B cell (primary cell): ENCODE measurements at regions not wholly inside any gene's neighbourhood (a gene's known extent, or its start where the extent isn't known, plus 50 kb on each side); places are given as distances from the start of the nearest gene placed in this dataset.

Experiments
- ATAC-seq: fragments of 200-7000 bp; cut with Tn5 transposase; one replicate; pipeline ENCODE4 v1.10.0; 2021; ENCODE audit warnings: low read depth, mild to moderate bottlenecking, moderate number of reproducible peaks, moderate library complexity
- CTCF ChIA-PET: fragments of 350-600 bp; sonication (Branson Sonifier 250); formaldehyde crosslinking; loops from one replicate; lab custom pipeline; 2021; ENCODE audit warnings: antibody characterized with exemption, inconsistent platforms; lab: Charles Lee
- POLR2A ChIA-PET: fragments of 350-600 bp; sonication (Branson Sonifier 250); formaldehyde crosslinking; loops from one replicate; lab custom pipeline; 2021; ENCODE audit warnings: antibody characterized with exemption; lab: Charles Lee
- DNase-seq: peaks from one replicate; pipeline ENCODE4 v3.0.0; 2013
- H2AFZ ChIP-seq: 2 replicates; pipeline ENCODE4 v1.6.1; 2012; ENCODE audit warnings: mild to moderate bottlenecking, low read depth, low read length; ENCODE audit not compliant: insufficient read depth, poor library complexity, severe bottlenecking
- H3K27ac ChIP-seq, 2 donors: 1 replicate in 1 of 2; 2 replicates in 1 of 2; pipeline ENCODE4 v1.5.1; 2012 to 2013; ENCODE audit warnings: low read length in 2 of 2, mild to moderate bottlenecking in 2 of 2, moderate library complexity in 1 of 2
- H3K27me3 ChIP-seq, 4 experiments: fragments of 200-600 bp in 1 of 4; sonication (generic) in 1 of 4; replicated peaks in 1 of 4; 1 replicate in 2 of 4; 2 replicates in 2 of 4; pipeline versions ENCODE4 v1.6.1 to v1.7.0; 2013 to 2016; ENCODE audit warnings: low read length in 3 of 4, mild to moderate bottlenecking in 2 of 4, mixed read lengths in 1 of 4, moderate library complexity in 1 of 4; ENCODE audit not compliant: insufficient read depth in 4 of 4, control insufficient read depth in 3 of 4; ENCODE audit errors: control extremely low read depth in 1 of 4
- H3K36me3 ChIP-seq, 2 experiments: replicated peaks in 1 of 2; 1 replicate in 1 of 2; 2 replicates in 1 of 2; pipeline versions ENCODE4 v1.6.1 to v1.7.1; 2013; ENCODE audit warnings: low read length in 1 of 2; ENCODE audit not compliant: insufficient read depth in 2 of 2, control insufficient read depth in 1 of 2; ENCODE audit errors: control extremely low read depth in 1 of 2, extremely low read depth in 1 of 2
- H3K4me1 ChIP-seq, 2 donors: fragments of 200-600 bp in 1 of 2; sonication (generic) in 1 of 2; 1 replicate in 1 of 2; 2 replicates in 1 of 2; pipeline versions ENCODE4 v1.5.1 to v1.6.1; 2013 to 2017; ENCODE audit warnings: low read length in 2 of 2; ENCODE audit not compliant: control insufficient read depth in 2 of 2, insufficient read depth in 2 of 2
- H3K4me2 ChIP-seq: replicated peaks from 2 replicates; pipeline ENCODE3; 2012; ENCODE audit warnings: mild to moderate bottlenecking, low read depth, low read length; ENCODE audit not compliant: poor library complexity, severe bottlenecking
- H3K4me3 ChIP-seq, 5 experiments: fragments of 200-600 bp in 1 of 5; sonication (generic) in 1 of 5; 1 replicate in 3 of 5; 2 replicates in 2 of 5; pipeline versions ENCODE4 v1.5.1 to v1.7.0; 2011 to 2016; ENCODE audit warnings: low read length in 4 of 5, mild to moderate bottlenecking in 4 of 5, low read depth in 2 of 5, control low read depth in 1 of 5, moderate library complexity in 1 of 5; ENCODE audit not compliant: insufficient read depth in 1 of 5; ENCODE audit errors: control extremely low read depth in 1 of 5, extremely low read depth in 1 of 5
- H3K79me2 ChIP-seq: fragments of 200-600 bp; sonication (generic); one replicate; pipeline ENCODE4 v1.6.0; 2016; ENCODE audit warnings: low read length; ENCODE audit not compliant: control insufficient read depth, insufficient read depth
- H3K9ac ChIP-seq: fragments of 200-600 bp; sonication (generic); 2 replicates; pipeline ENCODE4 v1.6.1; 2017; ENCODE audit warnings: mild to moderate bottlenecking, low read length, moderate library complexity
- H3K9me3 ChIP-seq, 3 donors: one replicate each; pipeline versions ENCODE4 v1.6.1 to v1.7.1; 2013; ENCODE audit warnings: low read length in 2 of 3; ENCODE audit not compliant: control insufficient read depth in 2 of 3, insufficient read depth in 1 of 3; ENCODE audit errors: control extremely low read depth in 1 of 3
- H4K20me1 ChIP-seq: 2 replicates; pipeline ENCODE4 v1.6.0; 2012; ENCODE audit warnings: mild to moderate bottlenecking, low read length; ENCODE audit not compliant: insufficient read depth, control insufficient read depth, poor library complexity, severe bottlenecking
- H3K27ac Mint-ChIP-seq: one replicate; pipeline ENCODE4 v1.8.0; 2021; ENCODE audit warnings: mixed read lengths
- H3K27me3 Mint-ChIP-seq: one replicate; pipeline ENCODE4 v1.8.0; 2021; ENCODE audit warnings: mixed read lengths
- H3K4me1 Mint-ChIP-seq: one replicate; pipeline ENCODE4 v1.8.0; 2021; ENCODE audit warnings: mixed read lengths
- H3K4me3 Mint-ChIP-seq: one replicate; pipeline ENCODE4 v1.8.0; 2021; ENCODE audit warnings: mixed read lengths
- H3K9me3 Mint-ChIP-seq: one replicate; pipeline ENCODE4 v1.8.0; 2022; ENCODE audit warnings: mixed read lengths; ENCODE audit not compliant: insufficient read depth
- CTCF ChIP-seq: fragments of 200-600 bp; IDR thresholded peaks from one replicate; pipeline ENCODE4 v1.8.0; 2022; ENCODE audit warnings: antibody characterized with exemption, mild to moderate bottlenecking
- EZH2 ChIP-seq: IDR thresholded peaks from 2 replicates; pipeline ENCODE4 v1.6.1; 2012; ENCODE audit warnings: borderline replicate concordance, low read depth, mild to moderate bottlenecking, moderate library complexity, low read length; ENCODE audit not compliant: insufficient read depth, poor library complexity, severe bottlenecking
- WGBS: methylation state at CpG from one replicate; pipeline ENCODE4 v1.1.5; 2013; ENCODE audit warnings: missing lambda C conversion rate; ENCODE audit not compliant: insufficient coverage; 5-methylcytosine and 5-hydroxymethylcytosine counted together
- intact Hi-C: fragments of 100-400 bp; cut with micrococcal nuclease; formaldehyde crosslinking; loops from one replicate; pipeline ENCODE4 v1.10.0; 2022

GRCh38 chr2:228777855-228778355, 493.2 kb downstream of the PID1 start:
- TF ChIP-seq CTCF: no peak
- no peak for TF ChIP-seq EZH2
- no peaks in the 10 kb centered on the region for H3K4me1 ChIP-seq
- peaks cover 0 to 3% (median 0%) of the 10 kb centered on the region in 3 donors for H3K9me3 ChIP-seq
- no peaks in the 10 kb centered on the region for H4K20me1 ChIP-seq
- no peak overlapping the region for H3K4me3 Mint-ChIP-seq
- no peak overlapping the region for H3K27ac ChIP-seq
- 77% methylated on average over 4 of the region's 5 CpGs for WGBS
- no peaks in the 10 kb centered on the region for H3K36me3 ChIP-seq
- H3K27ac Mint-ChIP-seq: no peak overlapping the region
- DNase-seq (no peak), ATAC-seq (no peak)
- H2AFZ ChIP-seq: no peak overlapping the region
- no peak overlapping the region for H3K9ac ChIP-seq
- no peaks in the 10 kb centered on the region for H3K27me3 ChIP-seq
- H3K9me3 Mint-ChIP-seq: peaks cover 3% of the 10 kb centered on the region
- ChIA-PET POLR2A (no interaction called here), CTCF (no interaction called here)
- no peak overlapping the region for H3K4me3 ChIP-seq
- H3K27me3 Mint-ChIP-seq: no peaks in the 10 kb centered on the region
- intact Hi-C loops: no loop called here
- H3K79me2 ChIP-seq: no peaks in the 10 kb centered on the region
- no peaks in the 10 kb centered on the region for H3K4me1 Mint-ChIP-seq
- no peak overlapping the region for H3K4me2 ChIP-seq

- Histone ChIP-seq H2AFZ (no peak overlapping the region), H3K79me2 (no peaks in the 10 kb centered on the region), H3K36me3 (no peaks in the 10 kb centered on the region), H3K27me3 (no peaks in the 10 kb centered on the region), H3K9me3 (no peaks in the 10 kb centered on the region), H3K4me2 (no peak overlapping the region), H3K27ac (no peak overlapping the region), H3K4me3 (no peak overlapping the region), H3K9ac (no peak overlapping the region), H3K4me1 (no peaks in the 10 kb centered on the region), H4K20me1 (no peaks in the 10 kb centered on the region)
- TF ChIP-seq CTCF (no peak), EZH2 (no peak)
- DNase-seq: no peak
- H3K27ac Mint-ChIP-seq: no peak overlapping the region
- 100% methylated on average over 1 of the region's 2 CpGs for WGBS
- H3K27me3 Mint-ChIP-seq: no peaks in the 10 kb centered on the region
- intact Hi-C loops: no loop called here
- H3K4me1 Mint-ChIP-seq: no peaks in the 10 kb centered on the region
- no peak for ATAC-seq
- no peak overlapping the region for H3K4me3 Mint-ChIP-seq
- ChIA-PET POLR2A (no interaction called here), CTCF (no interaction called here)
- H3K9me3 Mint-ChIP-seq: no peaks in the 10 kb centered on the region
Observed at GRCh38 chr2:228774548-228774947, 496.5 kb downstream of the PID1 start.
